Natural killer cell (primary cell): ENCODE measurements at regions not wholly inside any gene's neighbourhood (a gene's known extent, or its start where the extent isn't known, plus 50 kb on each side); places are given as distances from the start of the nearest gene placed in this dataset.

Experiments used
- ATAC-seq, 3 donors: fragments of 150-1000 bp in 2 of 3; fragments of 200-7000 bp in 1 of 3; cut with Tn5 transposase; 1 replicate in 1 of 3; 2 replicates in 2 of 3; pipeline ENCODE4 v1.10.0; 2021; ENCODE audit warnings: mild to moderate bottlenecking in 2 of 3, moderate library complexity in 2 of 3
- DNase-seq, 2 donors: peaks; one replicate each; pipeline versions ENCODE4 v3.0.0 to v3.0.0-alpha.2; 2013 to 2021; ENCODE audit warnings: mixed read lengths in 1 of 2
- H3K27ac ChIP-seq: one replicate; pipeline ENCODE4 v1.5.1; 2013; ENCODE audit warnings: mild to moderate bottlenecking, low read length
- H3K27me3 ChIP-seq: one replicate; pipeline ENCODE4 v1.6.1; 2013; ENCODE audit warnings: low read length; ENCODE audit not compliant: control insufficient read depth, insufficient read depth
- H3K36me3 ChIP-seq: one replicate; pipeline ENCODE4 v1.6.1; 2013; ENCODE audit warnings: low read length; ENCODE audit not compliant: control insufficient read depth, insufficient read depth
- H3K4me1 ChIP-seq: one replicate; pipeline ENCODE4 v1.6.1; 2013; ENCODE audit warnings: low read length; ENCODE audit not compliant: control insufficient read depth, insufficient read depth
- H3K4me3 ChIP-seq: one replicate; pipeline ENCODE4 v1.5.1; 2013; ENCODE audit warnings: low read length
- H3K9me3 ChIP-seq: one replicate; pipeline ENCODE4 v1.6.1; 2013; ENCODE audit warnings: low read length; ENCODE audit not compliant: control insufficient read depth, insufficient read depth
- H3K27ac Mint-ChIP-seq, 2 donors: one replicate each; pipeline ENCODE4 v1.8.0; 2022; ENCODE audit warnings: mild to moderate bottlenecking in 2 of 2, mixed read lengths in 2 of 2, moderate library complexity in 1 of 2
- H3K27me3 Mint-ChIP-seq, 2 donors: one replicate each; pipeline ENCODE4 v1.8.0; 2022; ENCODE audit warnings: low read depth in 2 of 2, mixed read lengths in 2 of 2
- H3K36me3 Mint-ChIP-seq: one replicate; pipeline ENCODE4 v1.8.0; 2022; ENCODE audit warnings: mixed read lengths
- H3K4me1 Mint-ChIP-seq, 2 donors: one replicate each; pipeline ENCODE4 v1.8.0; 2022; ENCODE audit warnings: mixed read lengths in 2 of 2
- H3K4me3 Mint-ChIP-seq: one replicate; pipeline ENCODE4 v1.8.0; 2022; ENCODE audit warnings: mild to moderate bottlenecking, moderate library complexity, mixed read lengths
- H3K9me3 Mint-ChIP-seq, 2 donors: one replicate each; pipeline ENCODE4 v1.8.0; 2022; ENCODE audit warnings: mixed read lengths in 2 of 2
- CTCF ChIP-seq: fragments of 200-600 bp; IDR thresholded peaks from one replicate; pipeline ENCODE4 v1.8.0; 2022; ENCODE audit warnings: antibody characterized with exemption
- WGBS: methylation state at CpG from one replicate; pipeline ENCODE4 v1.1.7; 2013; ENCODE audit warnings: missing lambda C conversion rate; ENCODE audit not compliant: insufficient coverage; 5-methylcytosine and 5-hydroxymethylcytosine counted together
- intact Hi-C: fragments of 100-400 bp; cut with micrococcal nuclease; formaldehyde crosslinking; loops from one replicate; pipeline ENCODE4 v1.14.2; 2022

GRCh38 chr2:129751409-129751808 is 228.1 kb upstream of the RAB6C start:
- Histone ChIP-seq H3K27ac (no peak overlapping the region), H3K4me1 (no peaks in the 10 kb centered on the region), H3K4me3 (no peak overlapping the region), H3K36me3 (no peaks in the 10 kb centered on the region), H3K27me3 (no peaks in the 10 kb centered on the region), H3K9me3 (no peaks in the 10 kb centered on the region)
- ATAC-seq (no peak), DNase-seq (no peak)
- Mint-ChIP-seq H3K36me3 (no peaks in the 10 kb centered on the region), H3K27ac (no peak overlapping the region), H3K4me1 (peaks cover 0 to 8% of the 10 kb centered on the region in 2 donors), H3K27me3 (peaks cover 7 to 15% of the 10 kb centered on the region in 2 donors), H3K9me3 (no peaks in the 10 kb centered on the region), H3K4me3 (no peak overlapping the region)
- no CpG with 5 or more reads among the region's 1 CpG for WGBS
- intact Hi-C loops = no loop called here
- TF ChIP-seq CTCF = no peak

- Histone ChIP-seq H3K4me1 (no peaks in the 10 kb centered on the region), H3K9me3 (no peaks in the 10 kb centered on the region), H3K4me3 (no peak overlapping the region), H3K27ac (no peak overlapping the region), H3K27me3 (no peaks in the 10 kb centered on the region), H3K36me3 (no peaks in the 10 kb centered on the region)
- Mint-ChIP-seq H3K27me3 (peaks cover 7 to 15% of the 10 kb centered on the region in 2 donors), H3K27ac (no peak overlapping the region), H3K4me1 (peaks cover 0 to 8% of the 10 kb centered on the region in 2 donors), H3K36me3 (no peaks in the 10 kb centered on the region), H3K9me3 (no peaks in the 10 kb centered on the region), H3K4me3 (no peak overlapping the region)
- no peak for DNase-seq
- no peak for ATAC-seq
- intact Hi-C loops = no loop called here
- no peak for TF ChIP-seq CTCF
- WGBS = 89% methylated on average over 3 of the region's 3 CpGs
Observed at GRCh38 chr2:129752176-129752575, 227.3 kb upstream of the RAB6C start.

GRCh38 chr2:129752686-129753085 is 226.8 kb upstream of the RAB6C start:
- H3K36me3 Mint-ChIP-seq = no peaks in the 10 kb centered on the region
- Histone ChIP-seq H3K27me3 (no peaks in the 10 kb centered on the region), H3K9me3 (no peaks in the 10 kb centered on the region), H3K4me1 (no peaks in the 10 kb centered on the region), H3K36me3 (no peaks in the 10 kb centered on the region), H3K4me3 (no peak overlapping the region), H3K27ac (no peak overlapping the region)
- TF ChIP-seq CTCF = no peak
- H3K9me3 Mint-ChIP-seq = no peaks in the 10 kb centered on the region
- intact Hi-C loops = no loop called here
- 88% methylated on average over 10 of the region's 10 CpGs for WGBS
- peaks cover 7 to 15% of the 10 kb centered on the region in 2 donors for H3K27me3 Mint-ChIP-seq
- H3K27ac Mint-ChIP-seq = no peak overlapping the region
- ATAC-seq (no peak), DNase-seq (no peak)
- no peak overlapping the region for H3K4me3 Mint-ChIP-seq
- peaks cover 0 to 8% of the 10 kb centered on the region in 2 donors for H3K4me1 Mint-ChIP-seq

DNA sequence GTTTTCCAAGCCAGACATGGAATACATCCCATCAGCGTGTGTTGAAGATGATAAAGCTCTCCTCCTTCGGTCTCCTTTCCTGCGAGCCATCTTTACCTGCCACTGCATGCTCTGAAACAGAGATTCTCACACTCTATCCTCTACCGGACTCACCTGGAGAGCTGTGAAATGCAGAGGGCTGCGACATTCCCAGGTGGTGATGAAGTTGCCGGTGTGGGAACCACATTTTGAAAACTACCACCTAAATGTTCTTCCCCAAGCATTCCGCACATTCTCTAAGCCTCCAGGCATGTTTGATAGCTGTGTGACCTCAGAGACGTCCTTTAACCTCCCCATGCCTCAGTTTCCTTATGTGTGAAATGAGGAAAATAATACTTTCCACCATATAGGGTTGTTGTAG is 226.2 kb upstream of the RAB6C start:
- no peak overlapping the region for H3K4me3 Mint-ChIP-seq

More for the DNA sequence above, 226.2 kb upstream of the RAB6C start:
- intact Hi-C loops = no loop called here
- no peaks in the 10 kb centered on the region for H3K27me3 ChIP-seq
- H3K9me3 ChIP-seq = no peaks in the 10 kb centered on the region
- H3K27ac ChIP-seq = no peak overlapping the region
- no peaks in the 10 kb centered on the region for H3K36me3 Mint-ChIP-seq
- 98% methylated on average over 4 of the region's 8 CpGs for WGBS
- no peaks in the 10 kb centered on the region for H3K36me3 ChIP-seq
- peaks cover 7 to 15% of the 10 kb centered on the region in 2 donors for H3K27me3 Mint-ChIP-seq
- DNase-seq = no peak
- no peaks in the 10 kb centered on the region for H3K9me3 Mint-ChIP-seq
- peaks cover under 1 to 8% of the 10 kb centered on the region in 2 donors for H3K4me1 Mint-ChIP-seq
- no peak overlapping the region for H3K27ac Mint-ChIP-seq
- no peaks in the 10 kb centered on the region for H3K4me1 ChIP-seq
- no peak for ATAC-seq
- TF ChIP-seq CTCF = no peak
- H3K4me3 ChIP-seq = no peak overlapping the region
